Transverse colon (tissue), 4 donors: ENCODE measurements at regions not wholly inside any gene's neighbourhood (a gene's known extent, or its start where the extent isn't known, plus 50 kb on each side); places are given as distances from the start of the nearest gene placed in this dataset.

Experiments used
- DNase-seq: peaks from one replicate; pipeline ENCODE4 v3.0.0-alpha.2; 2019
- H3K27ac ChIP-seq, 4 donors: fragments of 200-600 bp; sonication (generic); 2 replicates each; pipeline ENCODE4 v1.5.1; 2016 to 2018; ENCODE audit warnings: inconsistent platforms in 4 of 4
- H3K27me3 ChIP-seq: fragments of 200-600 bp; sonication (generic); 2 replicates; pipeline ENCODE4 v1.5.1; 2017; ENCODE audit warnings: inconsistent platforms
- H3K36me3 ChIP-seq, 4 donors: fragments of 200-600 bp; sonication (generic); 2 replicates each; pipeline ENCODE4 v1.5.1; 2017 to 2019; ENCODE audit warnings: inconsistent platforms in 4 of 4
- H3K4me1 ChIP-seq, 4 donors: fragments of 200-600 bp; sonication (generic); 2 replicates each; pipeline ENCODE4 v1.5.1; 2017 to 2020; ENCODE audit warnings: inconsistent platforms in 4 of 4
- H3K4me3 ChIP-seq, 4 donors: fragments of 200-600 bp; sonication (generic); 1 replicate in 1 of 4; 2 replicates in 3 of 4; pipeline versions ENCODE4 v1.5.1 to v1.6.1; 2017 to 2019; ENCODE audit warnings: inconsistent platforms in 4 of 4
- H3K9me3 ChIP-seq, 2 donors: fragments of 200-600 bp; sonication (generic); 2 replicates each; pipeline ENCODE4 v1.5.1; 2017 to 2019; ENCODE audit warnings: inconsistent platforms in 2 of 2
- EP300 ChIP-seq: sonication (generic); formaldehyde crosslinking; IDR thresholded peaks from one replicate; pipeline ENCODE4 v1.6.1; 2017; ENCODE audit warnings: antibody characterized with exemption, low read depth
- POLR2A ChIP-seq: fragments of 450-650 bp; IDR thresholded peaks from one replicate; pipeline ENCODE4 v1.6.1; 2016; ENCODE audit warnings: antibody characterized with exemption, mild to moderate bottlenecking, moderate library complexity
- POLR2AphosphoS5 ChIP-seq, 3 donors: sonication (generic); formaldehyde crosslinking; IDR thresholded peaks; one replicate each; pipeline ENCODE4 v1.6.1; 2016; ENCODE audit warnings: antibody characterized with exemption in 3 of 3
- WGBS, 2 donors: methylation state at CpG; one replicate each; pipeline ENCODE4 v1.1.5; 2018; ENCODE audit warnings: low coverage in 1 of 2; 5-methylcytosine and 5-hydroxymethylcytosine counted together
- in situ Hi-C, 4 donors: fragments of 200-750 bp; cut with MboI; loops; one replicate each; pipeline versions ENCODE4 v1.15.0 to v1.15.1; 2017; ENCODE audit warnings: low sequenced_read_pairs in 3 of 4, low pct_ligation_motif_present in 1 of 4, low pct_unique_long_range_greater_than_20kb in 1 of 4
- intact Hi-C: fragments of 100-400 bp; cut with DNase I; formaldehyde crosslinking; loops from one replicate; pipeline ENCODE4 v1.15.1; 2023; ENCODE audit warnings: low total_unique reads
- TF ChIP-seq, protein P1 (sequence below), 5 experiments: fragments of 200-600 bp in 3 of 5; fragments of 450-650 bp in 2 of 5; sonication (generic) in 3 of 5; IDR thresholded peaks; 1 replicate in 2 of 5; 2 replicates in 3 of 5; pipeline ENCODE4 v1.5.1; 2016 to 2017; ENCODE audit warnings: antibody characterized with exemption in 5 of 5, inconsistent platforms in 3 of 5, mild to moderate bottlenecking in 2 of 5, moderate library complexity in 1 of 5

DNA sequence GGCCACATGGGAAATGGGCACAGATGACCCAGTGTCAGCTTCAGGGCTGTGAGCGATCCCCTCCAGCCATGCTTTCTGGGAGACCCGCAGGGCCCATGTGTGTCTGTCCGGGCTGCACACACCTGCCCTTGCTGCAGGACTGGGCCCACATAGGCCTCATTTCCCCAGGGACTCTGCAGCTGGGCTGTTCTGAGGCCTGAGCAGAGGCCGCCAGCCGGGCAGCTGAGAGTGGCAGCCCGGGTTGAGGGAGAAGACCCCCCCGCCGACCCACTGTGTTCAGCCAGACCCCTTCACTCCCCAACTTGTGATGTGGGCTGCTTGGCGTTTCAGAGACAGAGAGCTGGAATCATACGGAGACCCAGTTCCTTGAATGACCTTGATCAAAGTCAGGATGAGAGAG, 50.1 kb upstream of the DPYSL4 start:
- Histone ChIP-seq H3K27me3 (peaks cover under 1% of the 10 kb centered on the region), H3K36me3 (no peaks in the 10 kb centered on the region), H3K4me3 (no peak overlapping the region), H3K9me3 (no peaks in the 10 kb centered on the region), H3K4me1 (no peaks in the 10 kb centered on the region), H3K27ac (no peak overlapping the region)
- WGBS, 2 donors, result 85% methylated on average over 10 of the region's 10 CpGs; no CpG with 5 or more reads in 1 of the 2 donors
- in situ Hi-C loops (loop anchor here in 2 of 4 donors (25.0 kb wide), 1 partner anchor 249 kb away; no protein-coding TSS in a partner anchor), intact Hi-C loops (no loop called here)
- TF ChIP-seq EP300 (no peak), POLR2AphosphoS5 (IDR thresholded peaks at IDR 0.05) (no peak), POLR2A (no peak)
- TF ChIP-seq, protein P1, sequence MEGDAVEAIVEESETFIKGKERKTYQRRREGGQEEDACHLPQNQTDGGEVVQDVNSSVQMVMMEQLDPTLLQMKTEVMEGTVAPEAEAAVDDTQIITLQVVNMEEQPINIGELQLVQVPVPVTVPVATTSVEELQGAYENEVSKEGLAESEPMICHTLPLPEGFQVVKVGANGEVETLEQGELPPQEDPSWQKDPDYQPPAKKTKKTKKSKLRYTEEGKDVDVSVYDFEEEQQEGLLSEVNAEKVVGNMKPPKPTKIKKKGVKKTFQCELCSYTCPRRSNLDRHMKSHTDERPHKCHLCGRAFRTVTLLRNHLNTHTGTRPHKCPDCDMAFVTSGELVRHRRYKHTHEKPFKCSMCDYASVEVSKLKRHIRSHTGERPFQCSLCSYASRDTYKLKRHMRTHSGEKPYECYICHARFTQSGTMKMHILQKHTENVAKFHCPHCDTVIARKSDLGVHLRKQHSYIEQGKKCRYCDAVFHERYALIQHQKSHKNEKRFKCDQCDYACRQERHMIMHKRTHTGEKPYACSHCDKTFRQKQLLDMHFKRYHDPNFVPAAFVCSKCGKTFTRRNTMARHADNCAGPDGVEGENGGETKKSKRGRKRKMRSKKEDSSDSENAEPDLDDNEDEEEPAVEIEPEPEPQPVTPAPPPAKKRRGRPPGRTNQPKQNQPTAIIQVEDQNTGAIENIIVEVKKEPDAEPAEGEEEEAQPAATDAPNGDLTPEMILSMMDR (IDR thresholded peaks at IDR 0.05), result no peak
- no peak for DNase-seq
